Cardiac muscle cell (in vitro differentiated cells and primary cell): ENCODE measurements at regions not wholly inside any gene's neighbourhood (a gene's known extent, or its start where the extent isn't known, plus 50 kb on each side); places are given as distances from the start of the nearest gene placed in this dataset.

Experiments used
- DNase-seq, 2 donors: peaks; one replicate each; pipeline versions ENCODE4 v3.0.0 to v3.0.0-alpha.2; 2010 to 2017; ENCODE audit warnings: low read depth in 1 of 2, low spot score in 1 of 2
- H3K27ac ChIP-seq: fragments of 200-600 bp; sonication (generic); 2 replicates; pipeline ENCODE4 v1.5.1; 2016
- H3K27me3 ChIP-seq: fragments of 200-600 bp; sonication (generic); 2 replicates; pipeline ENCODE4 v1.6.0; 2016; ENCODE audit warnings: control low read depth
- H3K36me3 ChIP-seq: fragments of 200-600 bp; sonication (generic); 2 replicates; pipeline ENCODE4 v1.5.1; 2016; ENCODE audit warnings: control low read depth
- H3K4me1 ChIP-seq: fragments of 200-600 bp; sonication (generic); 2 replicates; pipeline ENCODE4 v1.8.1; 2017; ENCODE audit warnings: low read depth, mild to moderate bottlenecking, mixed run types
- H3K4me3 ChIP-seq: fragments of 200-600 bp; sonication (generic); 2 replicates; pipeline ENCODE4 v1.5.1; 2016; ENCODE audit warnings: mild to moderate bottlenecking
- H3K9me3 ChIP-seq: fragments of 200-600 bp; sonication (generic); 2 replicates; pipeline ENCODE4 v1.5.1; 2017; ENCODE audit warnings: low read depth, mild to moderate bottlenecking, control low read depth
- TF ChIP-seq, protein P1 (sequence below): IDR thresholded peaks from 2 replicates; pipeline ENCODE4 v1.5.1; 2012; ENCODE audit warnings: low read depth, mild to moderate bottlenecking, low read length

DNA sequence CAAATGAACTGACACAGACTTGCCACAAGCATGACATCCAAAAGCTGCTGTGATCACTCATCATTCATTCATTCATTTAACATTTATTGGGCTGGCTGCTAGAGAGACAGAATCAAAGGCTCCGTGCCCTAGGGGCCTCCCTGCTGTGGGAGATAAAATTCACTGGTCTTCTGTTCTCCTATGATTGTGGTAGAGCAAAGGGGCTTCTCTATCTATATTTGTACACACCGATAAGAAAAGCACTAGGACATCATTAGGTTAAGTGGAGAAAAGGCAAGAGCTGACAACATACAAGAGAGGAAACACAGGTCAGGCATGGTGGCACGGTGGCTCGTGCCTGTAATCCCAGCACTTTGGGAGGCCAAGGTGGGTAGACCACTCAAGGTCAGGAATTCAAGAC, 847.0 kb downstream of the TYW1 start:
- H3K27ac ChIP-seq: no peak overlapping the region
- peaks cover 11% of the 10 kb centered on the region for H3K27me3 ChIP-seq
- peak in 1 of 2 donors; percentile 60 for DNase-seq
- no peaks in the 10 kb centered on the region for H3K9me3 ChIP-seq
- H3K4me1 ChIP-seq: peaks cover 11% of the 10 kb centered on the region
- H3K4me3 ChIP-seq: no peak overlapping the region
- TF ChIP-seq, protein P1, sequence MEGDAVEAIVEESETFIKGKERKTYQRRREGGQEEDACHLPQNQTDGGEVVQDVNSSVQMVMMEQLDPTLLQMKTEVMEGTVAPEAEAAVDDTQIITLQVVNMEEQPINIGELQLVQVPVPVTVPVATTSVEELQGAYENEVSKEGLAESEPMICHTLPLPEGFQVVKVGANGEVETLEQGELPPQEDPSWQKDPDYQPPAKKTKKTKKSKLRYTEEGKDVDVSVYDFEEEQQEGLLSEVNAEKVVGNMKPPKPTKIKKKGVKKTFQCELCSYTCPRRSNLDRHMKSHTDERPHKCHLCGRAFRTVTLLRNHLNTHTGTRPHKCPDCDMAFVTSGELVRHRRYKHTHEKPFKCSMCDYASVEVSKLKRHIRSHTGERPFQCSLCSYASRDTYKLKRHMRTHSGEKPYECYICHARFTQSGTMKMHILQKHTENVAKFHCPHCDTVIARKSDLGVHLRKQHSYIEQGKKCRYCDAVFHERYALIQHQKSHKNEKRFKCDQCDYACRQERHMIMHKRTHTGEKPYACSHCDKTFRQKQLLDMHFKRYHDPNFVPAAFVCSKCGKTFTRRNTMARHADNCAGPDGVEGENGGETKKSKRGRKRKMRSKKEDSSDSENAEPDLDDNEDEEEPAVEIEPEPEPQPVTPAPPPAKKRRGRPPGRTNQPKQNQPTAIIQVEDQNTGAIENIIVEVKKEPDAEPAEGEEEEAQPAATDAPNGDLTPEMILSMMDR: no peak
- H3K36me3 ChIP-seq: no peaks in the 10 kb centered on the region

GRCh38 chr7:67847092-67847787, 850.6 kb downstream of the TYW1 start:
- H3K27ac ChIP-seq: no peak overlapping the region
- TF ChIP-seq, protein P1: no peak
- H3K9me3 ChIP-seq: no peaks in the 10 kb centered on the region
- H3K27me3 ChIP-seq: peaks cover 15% of the 10 kb centered on the region
- H3K4me1 ChIP-seq: peaks cover 11% of the 10 kb centered on the region
- no peak for DNase-seq
- no peaks in the 10 kb centered on the region for H3K36me3 ChIP-seq
- no peak overlapping the region for H3K4me3 ChIP-seq

DNA sequence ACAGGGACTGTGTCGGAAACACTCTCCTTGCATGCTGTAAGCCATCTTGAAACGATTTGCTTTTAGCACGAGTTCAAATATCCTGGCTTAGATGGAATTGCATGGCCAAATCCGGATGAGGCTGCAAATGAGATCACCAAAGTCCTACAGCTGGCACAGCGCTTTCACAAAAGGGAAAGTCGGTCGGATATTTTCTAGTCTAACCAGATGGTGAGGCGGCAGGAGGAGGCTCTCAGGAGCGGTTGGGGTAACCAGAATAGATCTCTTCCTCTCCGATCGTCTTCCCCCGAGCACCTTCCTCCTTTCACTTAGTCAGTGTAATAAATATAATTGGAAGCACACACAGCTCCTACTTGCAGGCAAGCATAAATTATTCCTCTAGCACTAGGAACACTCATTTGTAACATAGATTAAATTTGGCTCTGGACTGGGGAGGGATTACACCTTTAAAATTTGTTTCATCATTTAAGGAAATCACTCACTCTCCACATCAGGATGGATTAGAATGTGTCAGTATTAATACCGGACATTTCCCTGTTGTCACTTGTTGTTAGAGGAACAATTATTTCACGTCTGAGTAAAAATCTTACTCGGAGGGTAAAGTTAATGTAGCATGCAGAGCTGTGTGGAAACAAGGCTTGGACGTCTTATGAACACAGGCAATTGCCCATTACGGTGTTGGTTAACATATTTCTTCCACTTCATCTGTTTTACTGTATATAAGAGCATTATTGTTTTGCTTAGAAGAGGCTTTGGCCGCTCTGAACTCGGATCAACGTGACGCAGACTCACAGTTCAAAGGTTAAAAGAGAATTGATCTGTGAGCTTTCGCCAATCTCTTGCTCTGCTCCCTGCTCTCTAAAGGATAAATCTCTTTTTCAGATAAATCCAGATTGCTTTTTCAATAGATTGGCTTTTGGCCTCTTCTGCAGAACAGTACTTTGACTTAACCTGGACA, 857.9 kb downstream of the TYW1 start:
- TF ChIP-seq, protein P1: no peak
- H3K27me3 ChIP-seq: peaks cover 4% of the 10 kb centered on the region
- no peak overlapping the region for H3K27ac ChIP-seq
- H3K9me3 ChIP-seq: no peaks in the 10 kb centered on the region
- H3K36me3 ChIP-seq: no peaks in the 10 kb centered on the region
- H3K4me3 ChIP-seq: no peak overlapping the region
- no peaks in the 10 kb centered on the region for H3K4me1 ChIP-seq
- no peak for DNase-seq

DNA sequence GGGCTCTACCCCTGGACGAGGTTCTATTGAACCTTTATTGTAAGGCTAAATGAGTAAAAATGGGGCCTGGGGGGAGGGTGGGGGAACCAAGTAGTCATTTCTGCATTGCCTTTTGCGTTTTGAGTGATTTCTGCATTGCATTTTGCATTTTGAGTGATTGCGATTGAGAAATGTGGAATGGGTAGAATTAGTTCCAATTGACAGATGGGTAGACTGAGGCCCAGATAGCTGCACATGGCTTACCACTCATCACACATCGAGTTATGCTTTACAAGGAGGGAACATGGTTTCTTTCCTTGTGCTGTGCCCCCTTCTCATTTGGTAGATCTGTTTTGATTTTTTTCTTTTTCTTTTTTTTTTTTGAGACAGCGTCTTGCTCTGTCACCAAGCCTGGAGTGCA, 858.7 kb downstream of the TYW1 start:
- no peaks in the 10 kb centered on the region for H3K36me3 ChIP-seq
- TF ChIP-seq, protein P1: no peak
- H3K9me3 ChIP-seq: no peaks in the 10 kb centered on the region
- H3K27ac ChIP-seq: no peak overlapping the region
- no peak overlapping the region for H3K4me3 ChIP-seq
- no peak for DNase-seq
- H3K27me3 ChIP-seq: peaks cover 4% of the 10 kb centered on the region
- no peaks in the 10 kb centered on the region for H3K4me1 ChIP-seq

GRCh38 chr7:67856046-67856445, 859.4 kb downstream of the TYW1 start:
- TF ChIP-seq, protein P1: no peak
- Histone ChIP-seq H3K9me3 (no peaks in the 10 kb centered on the region), H3K4me3 (no peak overlapping the region), H3K36me3 (no peaks in the 10 kb centered on the region), H3K4me1 (no peaks in the 10 kb centered on the region), H3K27me3 (peaks cover 4% of the 10 kb centered on the region), H3K27ac (no peak overlapping the region)
- DNase-seq: no peak
